Loucy (cell line): ENCODE measurements at regions not wholly inside any gene's neighbourhood (a gene's known extent, or its start where the extent isn't known, plus 50 kb on each side); places are given as distances from the start of the nearest gene placed in this dataset.

ENCODE experiments used
- H2AFZ ChIP-seq: fragments of 200-600 bp; sonication (generic); 2 replicates; pipeline ENCODE4 v1.6.0; 2016; ENCODE audit warnings: antibody characterized with exemption, mild to moderate bottlenecking, low read length, moderate library complexity
- H3F3A ChIP-seq: fragments of 200-600 bp; 2 replicates; pipeline ENCODE4 v1.6.0; 2016; ENCODE audit warnings: antibody characterized with exemption, low read depth, mild to moderate bottlenecking
- H3K27me3 ChIP-seq: fragments of 200-600 bp; sonication (generic); 2 replicates; pipeline ENCODE4 v1.6.1; 2014; ENCODE audit warnings: low read length, mild to moderate bottlenecking; ENCODE audit not compliant: insufficient read depth, poor library complexity, severe bottlenecking
- H3K36me3 ChIP-seq: fragments of 200-600 bp; sonication (generic); 2 replicates; pipeline ENCODE4 v1.6.1; 2016; ENCODE audit warnings: low read length; ENCODE audit not compliant: insufficient read depth
- H3K4me1 ChIP-seq: fragments of 200-600 bp; sonication (generic); 2 replicates; pipeline ENCODE4 v1.5.1; 2014; ENCODE audit warnings: low read length, mild to moderate bottlenecking; ENCODE audit not compliant: insufficient read depth, poor library complexity, severe bottlenecking
- H3K4me2 ChIP-seq: fragments of 200-600 bp; sonication (generic); 2 replicates; pipeline ENCODE4 v1.6.0; 2014; ENCODE audit warnings: antibody characterized with exemption, low read length, low read depth, mild to moderate bottlenecking; ENCODE audit not compliant: poor library complexity, severe bottlenecking
- H3K4me3 ChIP-seq: fragments of 200-600 bp; sonication (generic); 2 replicates; pipeline ENCODE4 v1.5.1; 2014; ENCODE audit warnings: low read length, mild to moderate bottlenecking, mixed read lengths; ENCODE audit not compliant: poor library complexity, severe bottlenecking
- H3K79me2 ChIP-seq: fragments of 200-600 bp; sonication (generic); 2 replicates; pipeline ENCODE4 v1.6.1; 2014; ENCODE audit warnings: low read length; ENCODE audit not compliant: insufficient read depth
- H3K9ac ChIP-seq: fragments of 200-600 bp; sonication (generic); 2 replicates; pipeline ENCODE4 v1.6.0; 2014; ENCODE audit warnings: mild to moderate bottlenecking, low read depth, low read length, moderate library complexity; ENCODE audit not compliant: poor library complexity, severe bottlenecking
- H3K9me2 ChIP-seq: fragments of 200-600 bp; sonication (generic); replicated peaks from 2 replicates; pipeline ENCODE4 v1.6.1; 2016; ENCODE audit warnings: low read depth, low read length, mixed read lengths
- H3K9me3 ChIP-seq: fragments of 200-600 bp; sonication (generic); 2 replicates; pipeline ENCODE4 v1.6.1; 2014; ENCODE audit warnings: mild to moderate bottlenecking, antibody characterized with exemption, low read length, low read depth; ENCODE audit not compliant: insufficient read depth
- H4K20me1 ChIP-seq: fragments of 200-600 bp; sonication (generic); 2 replicates; pipeline ENCODE4 v1.6.0; 2014; ENCODE audit warnings: antibody characterized with exemption, low read length, mild to moderate bottlenecking; ENCODE audit not compliant: insufficient read depth, poor library complexity, severe bottlenecking
- CTCF ChIP-seq: fragments of 200-600 bp; sonication (generic); conservative IDR thresholded peaks from 2 replicates; pipeline ENCODE4 v1.5.1; 2014; ENCODE audit warnings: mild to moderate bottlenecking, antibody characterized with exemption, low read length
- EZH2phosphoT487 ChIP-seq: fragments of 200-600 bp; IDR thresholded peaks from 2 replicates; pipeline ENCODE4 v1.6.1; 2018; ENCODE audit warnings: antibody characterized with exemption, mild to moderate bottlenecking, moderate library complexity, borderline replicate concordance

GRCh38 chr5:3738919-3739318 is 143.3 kb downstream of the IRX1 start:
- Histone ChIP-seq H3K4me3 (no peak overlapping the region), H3F3A (no peaks in the 10 kb centered on the region), H2AFZ (no peak overlapping the region), H3K4me2 (no peak overlapping the region), H4K20me1 (no peaks in the 10 kb centered on the region), H3K4me1 (no peaks in the 10 kb centered on the region), H3K9me3 (no peaks in the 10 kb centered on the region), H3K9ac (no peak overlapping the region), H3K9me2 (no peaks in the 10 kb centered on the region), H3K79me2 (no peaks in the 10 kb centered on the region), H3K36me3 (no peaks in the 10 kb centered on the region), H3K27me3 (no peaks in the 10 kb centered on the region)
- TF ChIP-seq EZH2phosphoT487 = no peak

GRCh38 chr5:3740546-3741373 is 145.1 kb downstream of the IRX1 start:
- Histone ChIP-seq H3K4me1 (no peaks in the 10 kb centered on the region), H3K4me3 (no peak overlapping the region), H3K9me2 (no peaks in the 10 kb centered on the region), H3K9me3 (0 out of 2 replicates have a peak, but pooled peaks cover under 1% of the 10 kb centered on the region), H3K79me2 (no peaks in the 10 kb centered on the region), H3K4me2 (no peak overlapping the region), H3K9ac (no peak overlapping the region), H3K36me3 (no peaks in the 10 kb centered on the region), H3K27me3 (no peaks in the 10 kb centered on the region), H2AFZ (no peak overlapping the region), H3F3A (no peaks in the 10 kb centered on the region), H4K20me1 (no peaks in the 10 kb centered on the region)
- no peak for TF ChIP-seq CTCF
- no peak for TF ChIP-seq EZH2phosphoT487

GRCh38 chr5:3741374-3741770 is 145.7 kb downstream of the IRX1 start:
- H3K9me2 ChIP-seq = no peaks in the 10 kb centered on the region
- no peak overlapping the region for H3K4me3 ChIP-seq
- H4K20me1 ChIP-seq = no peaks in the 10 kb centered on the region
- H2AFZ ChIP-seq = no peak overlapping the region
- H3K4me2 ChIP-seq = no peak overlapping the region
- H3K9ac ChIP-seq = no peak overlapping the region
- TF ChIP-seq CTCF = no peak
- TF ChIP-seq EZH2phosphoT487 = no peak
- no peaks in the 10 kb centered on the region for H3K79me2 ChIP-seq
- H3K9me3 ChIP-seq = 0 out of 2 replicates have a peak, but pooled peaks cover 4% of the 10 kb centered on the region
- H3K36me3 ChIP-seq = no peaks in the 10 kb centered on the region
- no peaks in the 10 kb centered on the region for H3K4me1 ChIP-seq
- H3K27me3 ChIP-seq = no peaks in the 10 kb centered on the region
- no peaks in the 10 kb centered on the region for H3F3A ChIP-seq
